ENCODE measurements at regions not wholly inside any gene's neighbourhood (a gene's known extent, or its start where the extent isn't known, plus 50 kb on each side); places are given as distances from the start of the nearest gene placed in this dataset.
A peak's percentile ranks its signal among the peaks of the same experiment; 100 is the strongest.

- TF ChIP-seq CTCF (IDR thresholded peaks at IDR 0.05) = peak; percentile 99
- TF ChIP-seq EZH2 (IDR thresholded peaks at IDR 0.05) = no peak
These were observed 520.6 kb downstream of the MFSD1 start for GRCh38 chr3:159322322-159322939.
